HG03103 (cell line): ENCODE measurements at regions not wholly inside any gene's neighbourhood (a gene's known extent, or its start where the extent isn't known, plus 50 kb on each side); places are given as distances from the start of the nearest gene placed in this dataset.
"Not testable (repeated sequence)": the region's sequence is repeated elsewhere in the genome, so short reads cannot be mapped to it uniquely, and the experiment has no call there.

Experiments used
- ATAC-seq: cut with Tn5 transposase; IDR thresholded peaks from one replicate; pipeline ENCODE4 v1.9.1; 2021; ENCODE audit warnings: low read depth; ENCODE audit not compliant: unreplicated experiment

DNA sequence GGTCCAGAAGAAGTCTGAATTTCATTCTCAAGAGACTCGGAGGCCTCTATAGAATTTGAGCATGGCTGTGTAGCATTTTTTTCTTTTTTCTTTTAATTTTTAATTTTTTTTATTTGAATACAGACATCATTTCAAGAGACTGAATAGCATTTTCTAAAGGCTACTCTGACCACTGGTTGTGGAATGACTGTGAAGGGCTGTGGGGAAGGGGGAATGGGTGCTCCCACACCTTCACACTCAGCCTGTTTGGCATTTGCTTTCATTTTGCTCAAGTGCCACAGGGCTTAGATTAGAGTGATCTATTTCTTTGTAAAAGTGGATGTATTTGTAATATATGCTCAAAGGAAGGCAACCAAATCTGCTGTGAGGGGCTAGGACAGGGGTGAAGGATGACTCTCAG lies 142.0 kb upstream of the SPOPL start:
- ATAC-seq = no peak

- no peak for ATAC-seq
Observed at GRCh38 chr2:138364554-138365162, 136.9 kb upstream of the SPOPL start.

- ATAC-seq = no peak
Observed at GRCh38 chr2:138365581-138365980, 136.0 kb upstream of the SPOPL start.

GRCh38 chr2:138369856-138370255 lies 131.7 kb upstream of the SPOPL start:
- ATAC-seq = no peak

GRCh38 chr2:138373993-138374408 lies 127.6 kb upstream of the SPOPL start:
- no peak for ATAC-seq

- no peak for ATAC-seq
Observed at GRCh38 chr2:138381373-138381772, 120.2 kb upstream of the SPOPL start.

- no peak for ATAC-seq
Observed at GRCh38 chr2:138382672-138383071, 118.9 kb upstream of the SPOPL start.

- not testable (repeated sequence) for ATAC-seq
Observed at GRCh38 chr2:138386191-138386590, 115.4 kb upstream of the SPOPL start.

- ATAC-seq = no peak
Observed at GRCh38 chr2:138389063-138389462, 112.5 kb upstream of the SPOPL start.

DNA sequence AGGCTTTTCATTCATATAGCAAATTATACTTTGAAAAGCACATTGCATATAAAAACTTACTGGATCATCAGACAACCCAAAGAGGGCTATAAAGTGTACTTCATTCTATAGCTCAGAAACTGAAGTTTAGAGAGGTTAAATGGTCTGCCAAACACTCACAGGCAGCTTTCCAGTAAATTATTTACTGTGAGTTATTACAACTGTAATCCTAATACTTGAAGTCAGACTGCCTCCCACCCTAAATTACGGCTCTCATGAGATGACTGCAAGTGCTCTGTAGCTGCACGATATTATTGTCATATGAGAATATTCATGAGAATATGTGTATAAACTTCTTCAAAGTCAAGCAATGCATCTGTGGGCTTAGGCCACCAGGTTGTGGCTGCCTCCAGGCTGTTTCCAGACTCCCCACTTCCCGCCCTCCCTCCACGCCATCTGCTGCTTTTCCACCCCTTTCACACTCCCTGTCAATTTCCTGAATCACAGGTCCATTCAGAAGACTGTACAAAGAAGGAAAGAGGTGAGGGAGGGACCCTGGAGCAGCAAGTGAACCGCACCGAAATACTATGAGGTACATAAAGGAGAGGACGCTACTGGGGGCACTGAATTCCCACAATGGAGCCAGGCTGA lies 111.1 kb upstream of the SPOPL start:
- ATAC-seq = no peak

DNA sequence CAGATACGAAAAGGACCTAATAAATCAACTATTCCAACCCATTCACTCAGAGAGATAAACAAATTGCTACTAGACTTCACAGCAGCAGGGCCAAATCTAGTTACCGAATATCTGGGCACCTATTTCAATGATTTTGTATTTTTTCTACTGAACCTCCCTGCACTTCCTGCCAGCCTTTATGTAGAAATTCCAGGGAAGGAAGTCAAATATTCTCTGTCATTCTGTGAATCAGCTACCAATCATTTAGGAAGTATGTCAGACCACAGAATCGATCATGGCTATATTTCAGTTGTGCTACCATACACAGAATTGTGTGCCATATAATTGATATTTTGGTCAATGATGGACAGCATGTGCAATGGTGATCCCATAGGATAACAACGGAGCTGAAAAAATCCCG lies 109.6 kb upstream of the SPOPL start:
- no peak for ATAC-seq

GRCh38 chr2:138395565-138396306 lies 105.8 kb upstream of the SPOPL start:
- ATAC-seq = no peak

- ATAC-seq = no peak
Observed at GRCh38 chr2:138396843-138397242, 104.7 kb upstream of the SPOPL start.

DNA sequence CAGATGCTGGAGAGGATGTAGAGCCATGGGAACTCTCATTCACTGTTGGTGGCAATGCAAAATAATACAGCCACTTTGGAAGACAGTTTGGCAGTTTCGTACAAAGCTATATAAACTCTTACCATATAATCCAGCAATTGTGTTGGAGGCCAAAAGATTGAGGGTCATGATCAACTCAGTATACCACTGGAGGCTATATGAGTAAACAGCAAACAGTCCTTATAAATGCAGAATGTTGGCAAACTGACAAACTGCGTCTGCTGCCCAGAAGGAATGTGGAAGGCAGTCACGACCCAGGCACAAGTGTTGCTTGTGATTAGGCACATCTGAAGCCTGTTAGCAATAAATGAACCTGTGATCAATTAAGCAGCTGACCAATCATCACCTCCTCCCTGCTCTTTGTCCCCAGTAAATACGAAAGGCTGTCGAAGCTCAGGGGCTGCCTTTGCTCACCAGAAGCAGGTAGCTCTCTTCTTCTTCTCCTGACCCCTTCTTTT lies 98.1 kb upstream of the SPOPL start:
- ATAC-seq = no peak

GRCh38 chr2:138414014-138414413 lies 87.6 kb upstream of the SPOPL start:
- ATAC-seq = no peak

- no peak for ATAC-seq
Observed at GRCh38 chr2:138415985-138416384, 85.6 kb upstream of the SPOPL start.

GRCh38 chr2:138418453-138418852 lies 83.1 kb upstream of the SPOPL start:
- no peak for ATAC-seq

DNA sequence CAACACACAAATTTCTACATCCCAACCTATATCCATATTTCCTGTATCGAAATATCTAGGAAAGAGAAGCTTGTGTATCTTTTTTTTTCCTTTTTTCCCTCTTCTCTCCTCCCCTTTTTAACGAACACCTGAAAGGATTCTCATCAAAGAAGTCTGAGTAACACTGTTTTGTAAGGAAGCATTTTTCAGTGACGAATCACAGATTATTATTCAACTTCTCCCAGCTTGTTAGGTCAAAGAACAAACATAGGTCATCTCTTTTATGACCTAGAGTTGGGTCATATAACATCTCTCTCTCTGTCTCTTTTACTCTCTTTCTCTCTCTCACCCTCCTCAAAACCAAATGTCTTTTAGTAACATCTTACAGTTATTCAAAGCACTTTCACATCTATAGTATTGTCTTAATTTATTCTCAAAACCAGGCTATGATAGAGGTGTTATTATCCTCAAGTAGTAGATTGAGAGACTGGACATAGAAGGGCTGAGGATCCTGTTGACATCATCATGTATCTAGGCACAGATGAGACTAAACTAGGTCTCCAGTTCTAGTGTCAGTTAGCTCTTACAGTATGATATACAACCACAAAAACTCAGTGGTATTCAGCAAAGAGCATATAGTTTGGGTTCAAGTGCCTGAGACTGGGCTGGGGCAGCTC lies 80.1 kb upstream of the SPOPL start:
- ATAC-seq = no peak

DNA sequence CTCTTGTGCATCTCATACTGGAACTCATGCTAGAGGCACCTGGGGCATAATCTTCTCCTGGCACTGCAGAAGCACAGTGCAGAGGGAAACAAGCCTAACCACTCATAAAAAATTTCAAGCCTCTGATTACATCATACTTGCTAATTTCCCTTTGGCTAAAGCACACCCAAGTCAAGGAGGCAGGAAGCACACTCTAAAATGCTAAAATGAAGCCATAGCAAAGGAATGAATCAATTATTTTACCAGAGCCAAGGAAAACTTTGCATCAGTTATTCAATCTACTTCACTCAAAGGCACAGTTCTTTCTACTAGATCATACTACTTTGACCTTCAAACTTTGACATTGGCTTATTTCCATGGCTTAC lies 79.6 kb upstream of the SPOPL start:
- no peak for ATAC-seq

GRCh38 chr2:138423198-138423597 lies 78.4 kb upstream of the SPOPL start:
- no peak for ATAC-seq

GRCh38 chr2:138423745-138424144 lies 77.8 kb upstream of the SPOPL start:
- ATAC-seq = no peak
